Epidermal melanocyte (primary cell): ENCODE measurements at regions not wholly inside any gene's neighbourhood (a gene's known extent, or its start where the extent isn't known, plus 50 kb on each side); places are given as distances from the start of the nearest gene placed in this dataset.
"Not testable (repeated sequence)": the region's sequence is repeated elsewhere in the genome, so short reads cannot be mapped to it uniquely, and the experiment has no call there.

ENCODE experiments used
- DNase-seq: peaks from one replicate; pipeline ENCODE4 v3.0.0; 2011; ENCODE audit warnings: low spot score; ENCODE audit not compliant: insufficient read length

- DNase-seq, result no peak
These were observed 1136.9 kb downstream of the TAF11L14 start for GRCh38 chr5:18771097-18771610.

GRCh38 chr5:18772475-18772874, 1138.2 kb downstream of the TAF11L14 start:
- no peak for DNase-seq

- DNase-seq, result no peak
These were observed 1144.0 kb downstream of the TAF11L14 start for GRCh38 chr5:18778225-18778624.

- no peak for DNase-seq
These were observed 1155.1 kb downstream of the TAF11L14 start for GRCh38 chr5:18789218-18789998.

GRCh38 chr5:18792145-18792544, 1157.9 kb downstream of the TAF11L14 start:
- no peak for DNase-seq

GRCh38 chr5:18797222-18797621, 1163.0 kb downstream of the TAF11L14 start:
- DNase-seq, result no peak

GRCh38 chr5:18798058-18798457, 1163.8 kb downstream of the TAF11L14 start:
- DNase-seq, result no peak

GRCh38 chr5:18799482-18800128, 1165.3 kb downstream of the TAF11L14 start:
- DNase-seq, result no peak

GRCh38 chr5:18800293-18801025, 1166.2 kb downstream of the TAF11L14 start:
- DNase-seq, result no peak

GRCh38 chr5:18801413-18801812, 1167.2 kb downstream of the TAF11L14 start:
- DNase-seq, result not testable (repeated sequence)

- DNase-seq, result no peak
These were observed 1168.1 kb downstream of the TAF11L14 start for GRCh38 chr5:18802336-18802735.

GRCh38 chr5:18805376-18805775, 1171.1 kb downstream of the TAF11L14 start:
- no peak for DNase-seq

GRCh38 chr5:18807256-18808149, 1173.2 kb downstream of the TAF11L14 start:
- no peak for DNase-seq

GRCh38 chr5:18811661-18812060, 1176.3 kb downstream of the CDH18 start:
- DNase-seq, result no peak

GRCh38 chr5:18828351-18828750, 1159.6 kb downstream of the CDH18 start:
- no peak for DNase-seq

- no peak for DNase-seq
These were observed 1158.5 kb downstream of the CDH18 start for GRCh38 chr5:18829539-18829938.

GRCh38 chr5:18850216-18850615, 1137.8 kb downstream of the CDH18 start:
- DNase-seq, result no peak

- DNase-seq, result no peak
These were observed 1115.0 kb downstream of the CDH18 start for GRCh38 chr5:18872978-18873377.

GRCh38 chr5:18876565-18876964, 1111.4 kb downstream of the CDH18 start:
- no peak for DNase-seq

GRCh38 chr5:18881615-18882014, 1106.4 kb downstream of the CDH18 start:
- DNase-seq, result no peak

- no peak for DNase-seq
These were observed 1105.8 kb downstream of the CDH18 start for GRCh38 chr5:18882154-18882553.
